Esophagus squamous epithelium (tissue), 5 donors: ENCODE measurements at regions not wholly inside any gene's neighbourhood (a gene's known extent, or its start where the extent isn't known, plus 50 kb on each side); places are given as distances from the start of the nearest gene placed in this dataset.

Experiments used
- DNase-seq: peaks from one replicate; lab custom pipeline; 2025; lab: John Stamatoyannopoulos, UW
- H3K27ac ChIP-seq, 4 donors: fragments of 200-600 bp; sonication (generic); one replicate each; pipeline ENCODE4 v1.5.1; 2016 to 2019; ENCODE audit warnings: mild to moderate bottlenecking in 1 of 4
- H3K27me3 ChIP-seq, 4 donors: fragments of 200-600 bp; sonication (generic); 1 replicate in 3 of 4; 2 replicates in 1 of 4; pipeline versions ENCODE4 v1.5.1 to v1.6.0; 2017 to 2021; ENCODE audit warnings: antibody characterized with exemption in 1 of 4
- H3K36me3 ChIP-seq, 3 donors: fragments of 200-600 bp; sonication (generic); one replicate each; pipeline ENCODE4 v1.5.1; 2016 to 2019
- H3K4me1 ChIP-seq, 3 donors: fragments of 200-600 bp; sonication (generic); one replicate each; pipeline ENCODE4 v1.5.1; 2017 to 2019
- H3K4me3 ChIP-seq, 4 donors: fragments of 200-600 bp; sonication (generic); 1 replicate in 3 of 4; 2 replicates in 1 of 4; pipeline ENCODE4 v1.5.1; 2016 to 2019; ENCODE audit warnings: mild to moderate bottlenecking in 2 of 4, moderate library complexity in 1 of 4
- H3K9me3 ChIP-seq, 3 donors: fragments of 200-600 bp; sonication (generic); one replicate each; pipeline ENCODE4 v1.5.1; 2016 to 2019
- POLR2A ChIP-seq, 4 donors: fragments of 450-650 bp; IDR thresholded peaks; one replicate each; pipeline ENCODE4 v1.6.1; 2017; ENCODE audit warnings: antibody characterized with exemption in 4 of 4, mild to moderate bottlenecking in 4 of 4, moderate library complexity in 3 of 4
- WGBS, 2 donors: methylation state at CpG; one replicate each; pipeline ENCODE4 v1.1.5; 2018; 5-methylcytosine and 5-hydroxymethylcytosine counted together
- intact Hi-C: fragments of 100-400 bp; cut with DNase I; formaldehyde crosslinking; loops from one replicate; pipeline ENCODE4 v1.15.0; 2022
- TF ChIP-seq, protein P1 (sequence below), 6 experiments: fragments of 450-650 bp in 4 of 6; fragments of 200-600 bp in 2 of 6; sonication (generic) in 2 of 6; IDR thresholded peaks; one replicate each; pipeline ENCODE4 v1.5.1; 2016 to 2019; ENCODE audit warnings: antibody characterized with exemption in 6 of 6, mild to moderate bottlenecking in 4 of 6, moderate library complexity in 4 of 6
- donor health status: DM: yes; HTN: yes; CAD: no.

DNA sequence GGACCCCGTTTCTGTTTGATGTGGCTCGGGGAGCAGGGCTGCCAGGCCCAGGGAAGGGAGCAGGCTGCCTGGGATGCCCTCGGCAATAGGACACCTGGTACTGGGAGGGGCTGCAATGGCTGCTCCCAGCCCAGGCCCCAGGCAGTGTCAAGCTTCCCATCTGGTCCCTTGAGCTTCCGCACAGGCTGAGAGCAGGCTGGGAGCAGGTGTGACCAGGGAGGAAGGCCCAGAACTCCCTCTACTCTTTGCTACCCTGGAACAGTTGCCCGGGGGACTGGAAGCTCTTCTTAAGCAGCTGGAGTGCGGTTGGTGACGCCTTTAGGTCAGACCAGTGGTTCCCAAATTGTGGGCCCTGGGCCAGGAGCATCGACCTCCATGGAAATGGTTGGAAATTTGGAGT is 186.9 kb downstream of the GADD45G start:
- no peaks in the 10 kb centered on the region for H3K36me3 ChIP-seq
- H3K9me3 ChIP-seq = no peaks in the 10 kb centered on the region
- H3K27ac ChIP-seq = no peak overlapping the region
- no peaks in the 10 kb centered on the region for H3K27me3 ChIP-seq
- H3K4me3 ChIP-seq = no peak overlapping the region
- no peak for TF ChIP-seq POLR2A (IDR thresholded peaks at IDR 0.05)
- TF ChIP-seq, protein P1, sequence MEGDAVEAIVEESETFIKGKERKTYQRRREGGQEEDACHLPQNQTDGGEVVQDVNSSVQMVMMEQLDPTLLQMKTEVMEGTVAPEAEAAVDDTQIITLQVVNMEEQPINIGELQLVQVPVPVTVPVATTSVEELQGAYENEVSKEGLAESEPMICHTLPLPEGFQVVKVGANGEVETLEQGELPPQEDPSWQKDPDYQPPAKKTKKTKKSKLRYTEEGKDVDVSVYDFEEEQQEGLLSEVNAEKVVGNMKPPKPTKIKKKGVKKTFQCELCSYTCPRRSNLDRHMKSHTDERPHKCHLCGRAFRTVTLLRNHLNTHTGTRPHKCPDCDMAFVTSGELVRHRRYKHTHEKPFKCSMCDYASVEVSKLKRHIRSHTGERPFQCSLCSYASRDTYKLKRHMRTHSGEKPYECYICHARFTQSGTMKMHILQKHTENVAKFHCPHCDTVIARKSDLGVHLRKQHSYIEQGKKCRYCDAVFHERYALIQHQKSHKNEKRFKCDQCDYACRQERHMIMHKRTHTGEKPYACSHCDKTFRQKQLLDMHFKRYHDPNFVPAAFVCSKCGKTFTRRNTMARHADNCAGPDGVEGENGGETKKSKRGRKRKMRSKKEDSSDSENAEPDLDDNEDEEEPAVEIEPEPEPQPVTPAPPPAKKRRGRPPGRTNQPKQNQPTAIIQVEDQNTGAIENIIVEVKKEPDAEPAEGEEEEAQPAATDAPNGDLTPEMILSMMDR (IDR thresholded peaks at IDR 0.05) = no peak
- 75% methylated on average over 7 of the region's 8 CpGs; no CpG with 5 or more reads in 1 of the 2 donors for WGBS, 2 donors
- peaks cover 0 to 13% (median 0%) of the 10 kb centered on the region in 3 donors for H3K4me1 ChIP-seq
- intact Hi-C loops = no loop called here
- DNase-seq = no peak

DNA sequence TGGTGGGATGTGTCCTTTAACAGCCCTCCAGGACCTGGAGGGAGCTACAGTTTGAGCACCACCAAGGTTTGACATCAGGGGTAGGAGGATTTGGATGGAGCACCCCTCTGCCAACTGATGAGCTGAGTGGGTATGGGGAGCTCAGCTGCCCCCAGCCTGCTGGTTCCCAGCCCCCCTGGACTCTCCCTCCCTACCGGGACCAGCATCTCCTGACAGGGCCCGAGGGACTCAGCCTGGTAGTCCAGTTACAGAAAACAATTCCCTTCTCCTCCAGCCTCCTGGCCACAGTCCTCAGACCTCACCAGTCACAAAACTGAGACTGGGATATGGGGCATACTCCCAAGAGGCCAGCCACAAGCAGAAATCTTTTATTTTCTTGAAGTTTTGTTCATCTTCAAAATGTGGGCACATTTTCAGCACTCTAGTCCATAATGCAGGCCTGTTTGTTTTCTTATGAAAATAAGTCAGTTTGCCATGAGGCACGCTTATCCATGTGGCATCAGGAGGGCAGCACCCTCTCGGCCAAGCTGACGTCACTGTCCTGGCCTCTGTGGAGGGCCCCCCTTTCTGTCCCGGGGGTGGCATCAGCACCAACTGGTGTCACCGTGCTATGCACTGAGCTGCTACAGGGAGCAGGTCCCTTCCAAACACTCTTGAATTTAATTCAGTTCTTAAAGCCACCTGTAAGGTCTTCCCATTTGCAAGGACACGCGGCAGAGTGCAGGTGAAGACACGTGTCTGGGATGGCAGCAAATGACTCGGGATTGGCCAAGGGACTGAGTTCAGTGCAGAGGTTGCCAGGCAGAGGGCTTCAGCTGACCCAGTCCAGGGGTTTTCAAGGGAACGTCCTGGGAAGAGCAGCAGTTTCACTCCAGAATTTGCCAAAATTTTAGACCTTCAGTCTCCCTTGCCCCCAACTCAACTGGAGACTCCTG is 187.6 kb downstream of the GADD45G start:
- intact Hi-C loops = no loop called here
- H3K4me1 ChIP-seq = peaks cover 0 to 13% (median 0%) of the 10 kb centered on the region in 3 donors
- no peak overlapping the region for H3K27ac ChIP-seq
- TF ChIP-seq POLR2A (IDR thresholded peaks at IDR 0.05) = no peak
- TF ChIP-seq, protein P1 (IDR thresholded peaks at IDR 0.05) = no peak
- 73 to 80% methylated on average over 5 to 6 of the region's 12 CpGs for WGBS, 2 donors
- H3K36me3 ChIP-seq = no peaks in the 10 kb centered on the region
- no peak overlapping the region for H3K4me3 ChIP-seq
- no peaks in the 10 kb centered on the region for H3K9me3 ChIP-seq
- H3K27me3 ChIP-seq = no peaks in the 10 kb centered on the region
- DNase-seq = no peak

DNA sequence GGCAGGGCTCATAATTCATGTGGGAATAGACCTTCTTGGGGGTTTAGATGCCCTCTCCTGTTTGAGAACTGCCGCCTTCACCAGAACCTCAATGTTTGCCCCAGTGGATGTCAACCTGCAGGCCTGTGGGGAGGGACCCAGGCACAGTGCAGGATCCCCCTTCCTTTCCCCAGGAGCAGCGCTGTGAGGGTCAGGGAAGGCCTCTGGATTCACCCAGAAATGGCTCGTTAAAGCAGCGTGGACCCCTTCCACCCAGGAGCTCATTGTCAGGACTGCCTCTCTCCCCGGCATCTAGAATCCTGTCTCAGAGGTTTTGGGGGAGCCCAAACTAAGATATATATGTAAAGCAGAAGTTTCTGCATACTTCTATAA is 188.3 kb downstream of the GADD45G start:
- Histone ChIP-seq H3K27me3 (no peaks in the 10 kb centered on the region), H3K27ac (no peak overlapping the region), H3K4me1 (peaks cover 0 to 13% (median 0%) of the 10 kb centered on the region in 3 donors), H3K9me3 (no peaks in the 10 kb centered on the region), H3K36me3 (no peaks in the 10 kb centered on the region), H3K4me3 (no peak overlapping the region)
- DNase-seq = no peak
- TF ChIP-seq, protein P1 (IDR thresholded peaks at IDR 0.05) = no peak
- TF ChIP-seq POLR2A (IDR thresholded peaks at IDR 0.05) = no peak
- intact Hi-C loops = no loop called here
- WGBS, 2 donors = 100% methylated on average over 1 of the region's 5 CpGs; no CpG with 5 or more reads in 1 of the 2 donors

- no peaks in the 10 kb centered on the region for H3K36me3 ChIP-seq
- no peaks in the 10 kb centered on the region for H3K9me3 ChIP-seq
- intact Hi-C loops = no loop called here
- H3K27ac ChIP-seq = no peak overlapping the region
- H3K4me3 ChIP-seq = no peak overlapping the region
- TF ChIP-seq, protein P1 (IDR thresholded peaks at IDR 0.05) = no peak
- no peak for DNase-seq
- peaks cover 0 to 13% (median 0%) of the 10 kb centered on the region in 3 donors for H3K4me1 ChIP-seq
- 77 to 83% methylated on average over 7 of the region's 7 CpGs for WGBS, 2 donors
- no peaks in the 10 kb centered on the region for H3K27me3 ChIP-seq
Observed at GRCh38 chr9:89793551-89793950, 188.7 kb downstream of the GADD45G start.

- Histone ChIP-seq H3K4me3 (no peak overlapping the region), H3K27ac (no peak overlapping the region), H3K27me3 (no peaks in the 10 kb centered on the region), H3K36me3 (no peaks in the 10 kb centered on the region), H3K4me1 (peaks cover 0 to 13% (median 0%) of the 10 kb centered on the region in 3 donors), H3K9me3 (no peaks in the 10 kb centered on the region)
- TF ChIP-seq, protein P1 (IDR thresholded peaks at IDR 0.05) = no peak
- TF ChIP-seq POLR2A (IDR thresholded peaks at IDR 0.05) = no peak
- intact Hi-C loops = no loop called here
- WGBS, 2 donors = 57 to 77% methylated on average over 3 to 9 of the region's 10 CpGs
- no peak for DNase-seq
Observed at GRCh38 chr9:89794918-89795317, 190.1 kb downstream of the GADD45G start.
